Activated CD8-positive, alpha-beta memory T cell treated with anti-CD3 and anti-CD28 coated beads, Interleukin-2, amount 50 U/mL, for 1 hour (primary cell): ENCODE measurements at regions not wholly inside any gene's neighbourhood (a gene's known extent, or its start where the extent isn't known, plus 50 kb on each side); places are given as distances from the start of the nearest gene placed in this dataset.
A peak's percentile ranks its signal among the peaks of the same experiment; 100 is the strongest.

Source experiments
- DNase-seq: peaks from one replicate; pipeline ENCODE4 v3.0.0-alpha.2; 2020; ENCODE audit errors: extremely low read depth

DNA sequence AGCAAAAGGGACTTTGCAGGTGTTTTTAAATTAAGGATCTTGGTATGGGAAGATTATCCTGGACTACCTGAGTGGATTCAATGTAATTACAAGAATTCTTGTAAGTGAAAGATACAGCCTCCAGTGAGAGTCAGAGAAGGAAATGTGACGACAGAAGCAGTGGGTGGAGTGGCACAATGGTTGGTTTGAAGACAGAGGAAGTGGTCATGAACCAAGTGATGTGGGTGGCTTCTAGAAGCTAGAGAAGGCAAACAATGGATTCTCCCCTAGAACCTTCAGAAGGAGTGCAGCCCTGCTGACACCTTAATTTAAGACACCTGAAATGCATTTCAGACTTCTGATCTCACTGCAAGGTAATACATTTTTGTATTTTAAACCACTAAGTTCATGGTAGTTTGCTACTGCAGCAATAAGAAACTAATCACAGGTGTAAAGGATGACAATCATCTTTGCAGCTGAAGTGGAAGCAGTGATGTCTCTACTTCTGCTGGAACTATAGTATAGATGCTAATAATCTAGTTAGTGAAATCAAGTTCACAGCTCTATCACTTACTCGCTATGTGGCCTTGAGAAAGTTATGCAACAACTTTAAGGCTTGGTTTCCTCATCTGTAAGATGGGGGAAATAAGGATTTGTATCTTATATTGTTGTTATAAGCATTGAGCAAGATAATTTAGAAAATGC lies 403.4 kb upstream of the SUCLG2 start:
- peak; percentile 55 for DNase-seq

DNA sequence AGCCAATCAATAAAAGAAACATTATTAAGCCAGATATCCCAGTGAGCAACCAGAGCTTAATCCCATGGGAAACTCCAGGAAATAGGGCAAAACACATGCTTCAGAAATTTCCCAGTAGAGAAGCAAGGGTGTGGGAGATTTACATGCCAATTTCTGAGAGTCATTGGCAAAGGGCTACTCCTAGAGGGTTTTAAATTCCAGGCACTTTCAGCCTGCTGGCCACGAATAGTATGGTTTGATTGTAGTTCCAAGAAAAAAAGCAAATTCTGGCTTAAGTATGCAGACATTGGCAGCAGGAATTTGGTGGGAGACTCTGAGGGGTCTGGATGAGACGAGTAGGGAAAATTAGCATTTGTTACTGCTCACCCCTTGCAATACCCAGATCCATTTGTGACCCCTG lies 402.1 kb upstream of the SUCLG2 start:
- DNase-seq = no peak

DNA sequence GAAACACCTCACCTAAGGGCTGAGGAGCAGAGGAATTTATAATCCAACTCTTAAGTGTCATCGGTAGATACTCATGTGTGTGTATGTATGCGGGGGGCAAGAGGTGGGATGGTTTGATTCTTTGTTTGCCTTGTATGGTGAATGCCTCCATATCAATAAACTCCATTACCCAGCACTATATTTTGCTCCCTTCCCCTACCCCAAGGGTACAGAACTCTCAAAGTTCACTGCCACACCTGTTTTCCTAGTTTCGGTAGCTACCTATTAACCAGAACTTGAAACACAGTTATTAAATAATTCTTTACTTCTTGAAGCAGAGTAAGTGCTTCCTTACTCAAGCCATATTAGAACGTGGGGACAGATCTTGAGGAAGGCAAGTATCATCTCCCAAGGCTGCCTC lies 400.8 kb upstream of the SUCLG2 start:
- DNase-seq = no peak

- DNase-seq = no peak
These were observed 395.4 kb upstream of the SUCLG2 start for GRCh38 chr3:68049776-68050175.

DNA sequence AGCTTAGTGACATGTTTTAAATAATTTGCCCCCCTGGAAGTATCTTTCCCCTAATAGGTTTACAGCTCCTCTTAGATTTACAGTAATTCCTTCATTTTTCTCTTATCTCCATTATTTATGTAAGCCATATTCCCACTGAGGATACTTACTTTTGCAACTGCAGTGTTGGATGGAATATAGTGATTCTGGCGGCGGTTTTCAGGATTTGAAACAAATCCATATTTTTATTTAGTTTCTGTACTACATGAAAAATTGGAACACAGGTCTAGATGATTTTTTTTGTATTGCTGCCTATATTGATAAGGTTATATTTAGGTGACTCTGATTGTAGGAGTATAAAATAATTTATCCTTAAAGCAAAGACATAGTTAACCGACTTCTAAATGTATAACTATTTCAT lies 391.6 kb upstream of the SUCLG2 start:
- DNase-seq = no peak

DNA sequence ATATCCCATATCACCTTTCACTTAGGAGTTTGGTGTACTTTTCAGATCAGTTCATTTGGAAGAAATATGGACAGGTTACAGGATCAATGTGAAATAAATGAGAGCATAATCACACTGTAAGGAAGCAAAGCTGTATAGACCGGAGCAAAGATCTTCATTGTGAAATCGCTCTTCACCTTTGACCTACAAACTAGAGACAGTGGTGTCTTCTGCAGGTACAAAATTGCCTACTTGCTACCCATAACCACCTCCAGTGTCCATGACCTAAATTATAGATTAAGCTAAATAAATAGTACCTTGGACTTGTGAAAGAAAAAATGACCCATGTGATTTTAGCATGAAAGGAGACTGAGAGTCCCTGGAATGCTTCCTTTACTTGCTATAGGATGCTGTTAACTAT lies 379.5 kb upstream of the SUCLG2 start:
- DNase-seq = no peak

DNA sequence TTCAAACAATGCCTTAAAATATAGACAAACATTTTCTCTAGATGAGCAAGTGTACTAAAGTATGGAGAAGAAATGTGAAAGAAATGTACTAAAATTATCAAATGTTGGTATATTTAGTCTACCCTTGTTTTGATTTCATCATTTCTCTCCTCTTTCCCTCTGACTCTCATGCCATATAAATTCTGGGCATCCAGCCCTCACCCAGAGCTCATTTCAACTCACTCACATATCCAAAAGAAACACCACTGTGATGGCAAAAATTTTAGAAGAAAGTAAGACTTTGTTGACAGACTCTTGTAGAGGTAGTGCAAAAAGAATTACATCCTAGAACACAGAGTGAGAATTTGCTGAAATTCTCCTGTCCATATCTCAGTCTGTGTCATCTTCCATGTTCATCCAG lies 377.8 kb upstream of the SUCLG2 start:
- DNase-seq = no peak

- no peak for DNase-seq
These were observed 370.8 kb upstream of the SUCLG2 start for GRCh38 chr3:68025189-68025588.

- no peak for DNase-seq
These were observed 365.5 kb upstream of the SUCLG2 start for GRCh38 chr3:68019876-68020275.

GRCh38 chr3:68018275-68018674 lies 363.9 kb upstream of the SUCLG2 start:
- no peak for DNase-seq

DNA sequence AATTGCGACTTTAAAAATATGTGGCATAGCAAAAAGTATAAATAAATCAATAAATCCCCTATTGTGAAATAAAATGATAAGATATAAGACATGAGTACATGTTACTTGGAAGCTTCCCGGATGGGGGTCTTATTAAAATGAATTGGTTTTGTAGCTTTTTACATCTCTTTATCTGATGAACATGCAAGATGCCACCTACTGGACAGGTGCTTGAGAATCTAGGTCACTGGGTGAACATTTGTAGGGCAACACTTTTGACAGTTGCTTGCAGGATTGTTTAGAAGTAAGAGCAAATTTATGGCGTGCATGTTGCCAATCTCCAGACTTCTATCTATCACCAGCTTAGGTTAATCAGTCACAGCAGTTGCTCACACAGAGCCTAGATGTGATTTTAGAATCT lies 362.7 kb upstream of the SUCLG2 start:
- DNase-seq = no peak

DNA sequence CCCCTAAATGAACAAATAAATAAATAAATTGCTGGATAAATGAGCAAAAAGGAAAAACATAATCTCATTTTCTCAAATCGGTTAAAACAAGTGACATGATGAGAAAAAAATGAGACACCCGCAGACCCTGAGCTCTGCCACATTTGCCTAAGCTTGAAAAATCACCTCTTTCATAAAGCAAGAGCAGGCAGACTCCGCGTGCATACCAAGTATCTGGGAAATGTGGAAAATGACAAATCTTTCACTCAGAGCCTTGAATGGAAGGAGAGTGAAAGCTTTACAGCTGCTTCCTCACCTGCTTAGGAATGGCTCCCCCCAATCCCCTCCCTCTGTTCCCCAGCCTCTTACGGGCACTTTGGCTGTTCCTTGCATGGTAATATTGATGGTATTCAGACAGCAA lies 355.5 kb upstream of the SUCLG2 start:
- no peak for DNase-seq

GRCh38 chr3:68007621-68008226 lies 353.3 kb upstream of the SUCLG2 start:
- DNase-seq = no peak

DNA sequence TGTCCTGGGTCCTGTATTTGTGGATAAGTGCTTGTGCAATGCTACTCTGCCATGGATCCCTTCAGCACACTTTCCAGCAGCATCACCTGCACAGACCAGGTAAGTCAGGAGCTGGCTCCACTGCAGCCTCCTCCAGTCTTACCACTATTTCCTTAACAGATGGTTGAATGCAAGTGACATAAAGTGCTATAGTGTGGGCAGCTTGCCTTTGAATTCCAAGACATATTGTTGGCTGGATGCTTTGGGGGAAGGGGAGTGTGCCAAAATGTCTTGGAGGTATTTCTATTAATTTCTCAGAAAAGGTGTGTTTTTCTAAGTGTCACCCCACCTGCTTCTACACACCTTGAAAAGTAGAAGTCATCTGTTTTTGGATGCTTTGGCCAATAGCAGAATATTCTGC lies 352.2 kb upstream of the SUCLG2 start:
- no peak for DNase-seq

DNA sequence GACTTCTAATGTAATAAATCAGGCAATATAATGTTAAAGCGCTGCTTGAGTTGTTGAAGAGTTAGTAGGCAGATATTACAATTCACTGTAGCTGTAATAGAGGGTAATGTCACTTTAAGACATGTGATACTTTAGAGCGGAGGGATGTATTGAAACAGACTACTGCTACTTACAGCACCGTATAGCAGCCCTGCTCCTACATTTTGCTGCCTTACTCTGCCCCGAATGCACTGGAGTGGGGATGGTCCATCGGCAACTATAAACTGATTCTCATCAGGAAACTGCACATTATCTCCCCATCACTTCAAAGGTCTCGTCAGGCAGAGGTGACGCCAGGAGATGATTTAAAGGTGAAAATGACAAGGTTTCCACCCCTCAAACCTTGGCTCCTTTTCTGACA lies 349.7 kb upstream of the SUCLG2 start:
- DNase-seq = no peak

DNA sequence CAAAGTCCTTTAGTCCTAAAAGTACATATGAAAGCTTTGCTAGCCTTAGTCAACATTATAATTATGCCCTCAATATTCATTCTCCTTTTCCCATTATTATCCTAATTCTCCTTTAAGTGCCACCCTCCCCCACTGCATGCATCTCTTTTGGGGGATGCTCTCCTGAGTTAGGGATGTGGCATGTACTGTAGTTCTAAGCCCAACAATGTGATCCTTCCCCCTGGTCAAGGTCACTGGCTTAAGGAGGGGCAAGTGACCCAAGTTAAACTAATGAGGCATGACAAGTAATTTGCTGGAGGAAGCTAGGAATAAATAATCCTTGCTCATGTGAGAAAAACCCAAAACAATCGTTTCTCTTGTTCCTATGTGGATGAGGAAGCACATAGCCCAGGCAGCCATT lies 343.9 kb upstream of the SUCLG2 start:
- DNase-seq = no peak

GRCh38 chr3:67995206-67995605 lies 340.8 kb upstream of the SUCLG2 start:
- no peak for DNase-seq

- no peak for DNase-seq
These were observed 332.3 kb upstream of the SUCLG2 start for GRCh38 chr3:67986706-67987105.

DNA sequence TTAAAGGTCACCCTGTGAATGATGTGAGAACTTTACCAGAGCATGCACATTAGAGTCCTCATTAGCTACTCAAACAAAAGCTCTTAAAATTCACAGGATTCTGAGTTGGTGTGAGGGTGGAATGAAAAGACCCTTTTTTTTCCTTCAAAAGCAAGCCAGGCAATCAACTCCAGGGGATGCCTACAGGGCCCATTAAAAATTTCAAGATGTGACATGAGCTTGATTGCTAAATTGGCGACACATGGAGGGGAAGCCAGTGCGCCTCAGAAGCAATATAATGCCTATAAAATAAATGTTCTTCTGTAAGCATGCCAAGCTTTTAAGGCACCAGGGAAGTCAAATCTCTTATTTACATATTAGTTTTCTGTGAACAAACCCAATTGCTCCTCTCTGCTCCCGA lies 328.8 kb upstream of the SUCLG2 start:
- no peak for DNase-seq

DNA sequence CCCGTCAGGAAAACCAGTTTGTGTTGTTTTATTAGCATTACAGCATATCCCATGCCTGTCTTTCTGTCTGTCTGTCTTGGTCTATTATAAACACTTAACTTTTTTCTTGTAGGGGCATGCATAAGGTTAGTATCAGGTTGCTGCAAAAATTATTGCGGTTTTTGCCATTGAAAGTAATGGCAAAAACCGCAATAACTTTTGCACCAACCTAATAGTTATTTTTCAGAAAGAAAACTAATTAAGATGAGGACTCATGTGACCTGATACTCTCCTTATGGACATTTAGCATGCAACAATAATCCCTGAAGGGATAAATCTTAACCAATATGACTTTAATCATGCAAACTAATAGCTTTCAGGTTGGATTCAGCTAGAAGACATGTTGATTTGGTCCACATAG lies 326.7 kb upstream of the SUCLG2 start:
- no peak for DNase-seq

DNA sequence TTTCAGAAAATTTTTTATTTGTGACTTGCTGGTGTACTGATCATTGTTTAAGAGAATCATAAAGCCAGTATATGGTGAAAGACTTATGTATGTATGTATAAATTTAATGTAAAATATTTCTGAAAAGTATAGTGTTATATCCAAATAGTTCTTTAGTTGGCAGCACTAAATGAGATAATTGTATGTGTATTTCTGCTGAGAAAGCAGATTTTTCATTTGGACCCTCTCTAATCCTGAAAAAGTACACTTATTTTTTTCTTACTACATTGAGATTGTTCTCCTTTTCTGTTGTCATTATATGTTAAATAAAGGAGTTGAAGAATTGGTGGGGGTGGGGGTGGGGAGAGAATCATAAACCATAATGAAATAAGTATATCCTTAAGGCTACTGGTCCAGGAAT lies 324.9 kb upstream of the SUCLG2 start:
- no peak for DNase-seq

GRCh38 chr3:67977762-67978161 lies 323.4 kb upstream of the SUCLG2 start:
- no peak for DNase-seq

GRCh38 chr3:67976663-67977062 lies 322.3 kb upstream of the SUCLG2 start:
- no peak for DNase-seq

- DNase-seq = no peak
These were observed 310.2 kb upstream of the SUCLG2 start for GRCh38 chr3:67964596-67964995.
